RWPE2 (cell line): ENCODE measurements at regions not wholly inside any gene's neighbourhood (a gene's known extent, or its start where the extent isn't known, plus 50 kb on each side); places are given as distances from the start of the nearest gene placed in this dataset.

Source experiments
- ATAC-seq: fragments of 200-7000 bp; cut with Tn5 transposase; 3 replicates; pipeline ENCODE4 v1.9.1; 2021; ENCODE audit warnings: low read depth
- DNase-seq: peaks from one replicate; pipeline ENCODE4 v3.0.0-alpha.2; 2020; ENCODE audit warnings: low spot score
- H3K27ac ChIP-seq: fragments of 450-650 bp; 2 replicates; pipeline ENCODE4 v1.5.1; 2017; ENCODE audit warnings: mild to moderate bottlenecking; ENCODE audit not compliant: poor library complexity, severe bottlenecking
- H3K27me3 ChIP-seq: fragments of 250-450 bp; sonication (Bioruptor Pico); 2 replicates; pipeline ENCODE4 v1.5.1; 2021; ENCODE audit warnings: mild to moderate bottlenecking, moderate library complexity; ENCODE audit not compliant: insufficient read depth, poor library complexity, severe bottlenecking
- H3K36me3 ChIP-seq: fragments of 250-450 bp; sonication (Bioruptor Pico); 2 replicates; pipeline ENCODE4 v1.5.1; 2020; ENCODE audit warnings: low read depth, mild to moderate bottlenecking, moderate library complexity
- H3K4me1 ChIP-seq: fragments of 250-450 bp; sonication (Bioruptor Pico); 2 replicates; pipeline ENCODE4 v1.5.1; 2021; ENCODE audit warnings: mild to moderate bottlenecking, moderate library complexity; ENCODE audit not compliant: insufficient read depth, poor library complexity, severe bottlenecking
- H3K4me3 ChIP-seq: fragments of 250-450 bp; sonication (Bioruptor Pico); 2 replicates; pipeline ENCODE4 v1.5.1; 2021; ENCODE audit warnings: mild to moderate bottlenecking, moderate library complexity; ENCODE audit not compliant: severe bottlenecking
- H3K9me3 ChIP-seq: fragments of 250-450 bp; sonication (Bioruptor Pico); 2 replicates; pipeline ENCODE4 v1.5.1; 2021; ENCODE audit warnings: mild to moderate bottlenecking, moderate library complexity; ENCODE audit not compliant: severe bottlenecking
- CTCF ChIP-seq: fragments of 450-650 bp; IDR thresholded peaks from one replicate; pipeline ENCODE4 v1.5.1; 2017; ENCODE audit warnings: mild to moderate bottlenecking, moderate library complexity; ENCODE audit not compliant: poor library complexity, severe bottlenecking

GRCh38 chr5:112686675-112687074 is 51.0 kb upstream of the APC start:
- DNase-seq (no peak), ATAC-seq (no peak)
- Histone ChIP-seq H3K4me3 (no peak overlapping the region), H3K36me3 (no peaks in the 10 kb centered on the region), H3K4me1 (no peaks in the 10 kb centered on the region), H3K27ac (no peak overlapping the region), H3K27me3 (peaks cover 3% of the 10 kb centered on the region), H3K9me3 (no peaks in the 10 kb centered on the region)
- TF ChIP-seq CTCF: no peak

DNA sequence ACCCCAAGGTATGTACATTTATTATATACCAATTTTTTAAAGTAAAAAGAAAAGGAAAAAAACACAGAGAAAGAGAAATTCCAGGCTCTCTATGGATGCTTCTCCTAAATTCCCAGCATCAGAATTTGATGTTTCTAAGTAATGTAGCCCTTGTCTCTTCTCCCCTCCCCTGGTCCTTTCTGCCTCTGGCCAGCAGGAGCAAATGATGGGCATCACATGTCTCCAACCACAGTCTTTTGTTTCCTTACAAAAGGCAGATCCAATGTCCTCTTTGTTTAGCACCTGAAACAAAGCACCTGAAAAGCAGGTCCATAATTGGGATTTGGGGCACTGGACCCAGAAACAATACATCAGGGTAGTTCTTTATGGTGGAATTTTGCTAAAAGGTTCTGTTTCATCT is 50.4 kb upstream of the APC start:
- H3K4me3 ChIP-seq: no peak overlapping the region
- no peaks in the 10 kb centered on the region for H3K9me3 ChIP-seq
- no peaks in the 10 kb centered on the region for H3K36me3 ChIP-seq
- DNase-seq: no peak
- H3K27ac ChIP-seq: no peak overlapping the region
- no peak for ATAC-seq
- H3K27me3 ChIP-seq: peaks cover 3% of the 10 kb centered on the region
- no peaks in the 10 kb centered on the region for H3K4me1 ChIP-seq
- TF ChIP-seq CTCF: no peak
